IPS-NIHi11 (cell line): ENCODE measurements at regions not wholly inside any gene's neighbourhood (a gene's known extent, or its start where the extent isn't known, plus 50 kb on each side); places are given as distances from the start of the nearest gene placed in this dataset.
"Not testable (repeated sequence)": the region's sequence is repeated elsewhere in the genome, so short reads cannot be mapped to it uniquely, and the experiment has no call there.

Experiments used
- DNase-seq: peaks from one replicate; pipeline ENCODE4 v3.0.0; 2012; ENCODE audit warnings: mixed read lengths, low spot score

DNA sequence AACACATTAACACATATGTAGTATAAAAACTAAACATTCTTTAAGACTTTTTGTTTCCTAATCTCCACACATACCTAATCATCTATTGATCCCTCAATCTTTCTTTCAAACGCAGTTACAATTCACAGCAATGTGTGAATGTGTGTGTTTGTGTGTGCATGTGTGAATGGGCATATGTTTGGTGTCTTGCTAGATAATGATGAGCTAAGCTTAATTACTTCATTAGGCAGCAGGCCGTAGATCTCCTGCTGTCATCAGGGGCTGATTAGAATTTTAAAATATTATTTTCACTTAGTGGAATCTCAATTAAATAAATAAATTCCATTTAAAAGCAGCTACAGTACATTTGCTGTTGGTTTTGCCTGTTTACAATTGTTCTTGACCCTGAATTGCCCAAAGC lies 187.8 kb upstream of the LHX8 start:
- DNase-seq = no peak

DNA sequence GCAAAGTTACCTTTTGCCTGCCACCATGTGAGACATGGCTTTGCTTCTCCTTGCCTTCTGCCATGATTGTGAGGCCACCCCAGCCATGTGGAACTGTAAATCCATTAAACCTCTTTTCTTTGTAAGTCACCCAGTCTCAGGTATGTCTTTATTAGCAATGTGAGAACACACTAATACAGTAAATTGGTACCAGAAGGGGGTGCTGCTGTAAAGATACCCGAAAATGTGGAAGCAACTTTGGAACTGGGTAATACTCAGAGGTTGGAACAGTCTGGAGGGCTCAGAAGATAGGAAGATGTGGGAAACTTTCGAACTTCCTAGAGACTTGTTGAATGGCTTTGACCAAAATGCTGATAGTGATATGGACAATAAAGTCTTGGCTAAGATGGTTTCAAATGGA lies 184.8 kb upstream of the LHX8 start:
- not testable (repeated sequence) for DNase-seq

DNA sequence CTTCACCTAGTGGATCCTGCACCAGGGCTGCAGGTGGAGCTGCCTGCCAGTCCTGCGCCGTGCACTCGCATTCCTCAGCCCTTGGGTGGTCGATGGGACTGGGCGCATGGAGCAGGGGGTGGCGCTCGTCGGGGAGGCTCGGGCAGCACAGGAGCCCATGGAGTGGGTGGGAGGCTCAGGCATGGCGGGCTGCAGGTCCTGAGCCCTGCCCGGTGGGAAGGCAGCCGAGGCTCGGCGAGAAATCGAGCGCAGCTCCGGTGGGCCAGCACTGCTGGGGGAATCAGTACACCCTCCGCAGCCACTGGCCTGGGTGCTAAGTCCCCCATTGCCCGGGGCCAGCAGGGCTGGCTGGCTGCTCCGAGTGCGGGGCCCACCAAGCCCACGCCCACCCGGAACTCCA lies 182.2 kb upstream of the LHX8 start:
- not testable (repeated sequence) for DNase-seq

DNA sequence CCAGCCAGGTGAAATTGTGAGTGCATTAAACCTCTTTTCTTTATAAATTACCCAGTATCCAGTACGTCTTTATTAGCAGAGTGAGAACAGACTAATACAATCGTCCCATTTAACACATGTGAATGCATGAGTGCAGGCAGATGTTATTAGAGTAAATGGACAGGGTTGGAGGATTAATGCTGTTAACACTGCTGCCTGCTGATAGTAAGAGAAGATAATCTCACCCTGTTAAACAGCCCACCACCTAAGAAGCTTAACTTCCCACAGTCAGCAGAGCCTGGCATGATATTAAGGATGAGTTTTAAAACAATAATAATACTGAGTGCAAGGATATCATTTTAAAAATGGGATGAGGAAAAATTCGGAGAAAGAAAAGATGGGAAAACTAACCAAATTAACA lies 181.4 kb upstream of the LHX8 start:
- no peak for DNase-seq

- DNase-seq = no peak
Measured at GRCh38 chr1:74953622-74954021, 180.6 kb upstream of the LHX8 start.

DNA sequence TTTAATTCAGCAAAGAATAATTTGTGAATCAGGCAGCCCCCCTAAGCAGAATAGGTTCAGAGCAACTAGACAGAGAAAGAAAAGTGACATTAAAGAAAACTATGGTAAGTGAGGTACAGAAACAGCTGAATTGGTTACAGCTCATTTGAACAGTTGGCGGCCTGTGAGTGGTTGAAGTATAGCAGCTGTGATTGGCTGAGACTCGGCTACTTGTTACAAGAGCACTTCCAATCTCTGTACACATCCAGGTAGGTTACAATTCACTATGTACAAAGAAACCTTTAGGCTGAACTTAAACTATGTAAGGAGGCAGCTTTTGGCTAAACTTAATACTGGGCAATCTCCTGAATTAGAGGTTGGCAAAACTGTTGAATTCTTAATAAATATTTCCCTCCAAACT lies 171.1 kb upstream of the LHX8 start:
- no peak for DNase-seq

DNA sequence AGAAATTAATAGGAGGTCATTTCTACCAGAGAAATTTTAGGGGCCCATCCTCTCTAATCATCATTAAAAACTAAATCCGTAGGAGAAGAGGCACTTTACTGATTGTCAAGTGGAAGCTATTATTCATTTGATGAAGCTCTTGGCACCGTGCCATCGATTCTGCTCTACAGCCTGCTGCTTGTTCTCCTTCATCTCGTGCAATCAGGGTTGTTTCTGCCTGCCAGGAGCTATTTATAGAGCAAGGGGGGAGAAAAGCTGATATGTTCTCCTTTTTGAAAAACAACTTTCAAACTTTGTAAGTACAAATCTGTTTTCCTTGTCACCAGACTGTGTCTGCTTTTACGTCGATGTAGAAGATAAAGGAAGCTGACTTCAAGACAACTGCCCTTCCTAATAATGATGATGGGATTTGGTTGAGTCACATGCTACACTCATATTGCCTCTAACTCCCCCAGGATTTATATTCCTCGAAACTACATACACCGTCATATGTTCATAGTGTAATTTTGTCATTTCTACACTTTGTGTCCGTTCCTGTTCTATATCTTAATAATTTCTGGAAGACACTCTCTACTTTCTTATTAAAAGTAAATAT lies 169.6 kb upstream of the LHX8 start:
- no peak for DNase-seq

DNA sequence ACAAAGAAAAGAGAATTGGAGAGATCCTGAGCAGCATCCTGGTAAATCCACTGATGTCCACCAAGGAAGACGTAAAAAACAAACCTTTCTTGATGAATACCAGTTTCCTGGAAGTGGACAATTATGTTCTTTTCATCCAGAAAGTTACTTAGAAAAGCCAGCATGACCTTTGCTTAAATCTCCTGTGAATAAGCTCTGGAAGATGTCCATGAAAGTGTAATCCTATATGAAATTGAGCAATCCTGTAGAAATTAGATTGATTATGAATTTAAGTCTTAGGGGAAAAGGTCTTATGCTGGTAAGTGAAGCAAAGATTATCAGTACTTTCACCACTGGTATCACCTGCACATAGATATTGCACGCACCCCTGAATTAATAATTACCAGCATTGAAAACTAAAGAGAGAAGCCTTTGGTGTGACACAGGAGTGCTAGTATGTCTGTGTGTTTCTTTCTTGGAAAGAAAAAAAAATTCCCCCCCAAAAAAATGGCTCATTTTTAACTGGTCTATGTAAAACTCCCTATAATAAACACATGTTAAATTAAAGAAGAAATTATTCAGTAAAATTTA lies 164.5 kb upstream of the LHX8 start:
- DNase-seq = no peak

GRCh38 chr1:74971982-74972381 lies 162.2 kb upstream of the LHX8 start:
- no peak for DNase-seq

DNA sequence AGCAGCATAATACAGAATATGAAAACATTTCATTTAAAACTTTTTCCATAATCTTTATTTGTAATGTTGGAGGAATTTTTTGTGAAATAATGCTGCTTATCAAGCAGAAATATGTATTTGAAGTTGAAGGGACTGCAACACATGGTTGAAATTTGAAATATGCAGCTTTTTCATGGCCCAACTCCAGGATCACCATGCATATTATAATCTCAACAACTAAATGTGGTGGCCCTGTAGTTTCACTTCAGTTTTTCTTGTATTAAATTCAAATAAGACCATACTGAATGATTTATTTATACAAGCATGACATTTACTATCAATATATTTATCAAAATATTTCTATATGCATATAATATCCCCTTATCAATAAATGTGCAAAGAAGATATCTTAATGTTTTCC lies 157.7 kb upstream of the LHX8 start:
- no peak for DNase-seq

- not testable (repeated sequence) for DNase-seq
Measured at GRCh38 chr1:74992448-74992847, 141.7 kb upstream of the LHX8 start.

GRCh38 chr1:74995821-74996220 lies 138.4 kb upstream of the LHX8 start:
- no peak for DNase-seq

GRCh38 chr1:75010547-75010946 lies 123.6 kb upstream of the LHX8 start:
- no peak for DNase-seq

DNA sequence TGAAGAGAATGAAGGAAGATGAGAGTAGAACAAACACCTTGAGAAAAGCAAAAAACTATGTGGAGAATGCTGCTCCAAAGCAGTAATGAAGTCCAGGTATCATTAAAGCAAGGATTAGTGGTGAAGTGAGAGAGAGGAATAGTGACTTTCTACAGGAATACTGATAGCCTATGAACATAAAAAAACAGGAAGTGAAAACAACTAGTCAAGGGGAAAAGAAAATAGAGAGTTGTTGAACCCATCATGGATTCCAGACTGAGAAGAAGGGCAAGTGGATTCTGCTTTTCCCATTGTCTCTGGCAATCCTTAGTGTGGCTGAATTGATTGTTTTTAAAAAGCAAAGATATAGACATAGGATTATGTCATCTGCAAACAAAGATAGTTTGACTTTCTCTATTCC lies 119.9 kb upstream of the LHX8 start:
- DNase-seq = no peak

- no peak for DNase-seq
Measured at GRCh38 chr1:75023005-75023404, 111.2 kb upstream of the LHX8 start.

GRCh38 chr1:75034376-75034775 lies 99.8 kb upstream of the LHX8 start:
- no peak for DNase-seq

DNA sequence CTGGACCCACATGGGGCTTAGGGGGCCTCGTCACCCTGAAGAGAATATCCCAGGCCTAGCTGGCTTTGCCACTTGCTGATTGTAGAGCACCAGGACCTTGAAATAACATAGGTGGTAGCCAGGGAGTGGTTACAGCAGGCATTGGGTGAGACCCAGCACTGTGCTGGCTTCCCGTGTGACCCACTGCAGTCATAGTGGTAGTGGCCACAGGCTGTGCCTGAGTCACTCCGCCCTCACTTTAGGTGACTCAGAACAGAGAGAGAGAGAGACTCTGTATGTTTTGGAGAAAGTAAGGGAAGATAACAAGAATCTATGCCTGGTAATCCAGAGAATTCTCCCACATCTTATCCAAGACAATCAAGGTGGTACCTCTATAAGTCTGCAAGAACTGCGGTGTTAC lies 98.7 kb upstream of the LHX8 start:
- DNase-seq = no peak

GRCh38 chr1:75053207-75053606 lies 81.0 kb upstream of the LHX8 start:
- no peak for DNase-seq

DNA sequence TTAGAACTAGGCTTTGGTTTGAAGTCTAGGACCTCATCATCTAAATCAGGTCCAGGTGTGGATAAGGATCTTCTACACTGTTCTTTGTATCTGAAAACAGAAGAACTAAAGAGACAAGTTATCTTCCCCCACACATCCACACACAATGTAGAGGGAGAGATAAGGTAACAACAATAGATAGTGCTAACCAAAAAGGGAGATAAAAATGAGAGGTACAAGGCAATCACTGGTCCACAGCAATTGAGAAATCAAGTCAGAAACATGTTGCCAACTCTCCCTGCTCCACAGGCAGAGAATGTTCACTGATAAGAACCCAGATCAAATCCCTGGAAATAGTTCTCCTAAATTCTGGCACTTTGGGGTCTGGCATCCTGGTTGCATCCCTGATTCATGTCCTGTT lies 75.8 kb upstream of the LHX8 start:
- no peak for DNase-seq

DNA sequence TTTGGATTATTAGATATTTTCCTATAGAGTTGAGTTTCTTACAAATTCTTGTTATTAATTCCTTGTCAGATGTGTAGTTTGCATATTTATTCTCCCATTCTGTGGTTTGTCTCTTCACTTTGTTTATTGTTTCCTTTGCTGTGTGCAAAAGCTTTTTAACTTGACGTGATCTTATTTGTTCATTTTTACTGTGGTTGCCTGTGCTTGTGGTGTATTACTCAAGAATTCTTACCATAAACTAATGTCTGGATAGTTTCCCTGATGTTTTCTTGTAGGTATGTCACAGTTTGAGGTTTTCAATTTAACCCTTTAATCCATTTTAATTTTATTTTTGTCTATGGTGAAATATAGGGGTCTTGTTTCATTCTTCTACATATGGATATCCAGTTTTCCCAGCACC lies 72.1 kb upstream of the LHX8 start:
- no peak for DNase-seq

DNA sequence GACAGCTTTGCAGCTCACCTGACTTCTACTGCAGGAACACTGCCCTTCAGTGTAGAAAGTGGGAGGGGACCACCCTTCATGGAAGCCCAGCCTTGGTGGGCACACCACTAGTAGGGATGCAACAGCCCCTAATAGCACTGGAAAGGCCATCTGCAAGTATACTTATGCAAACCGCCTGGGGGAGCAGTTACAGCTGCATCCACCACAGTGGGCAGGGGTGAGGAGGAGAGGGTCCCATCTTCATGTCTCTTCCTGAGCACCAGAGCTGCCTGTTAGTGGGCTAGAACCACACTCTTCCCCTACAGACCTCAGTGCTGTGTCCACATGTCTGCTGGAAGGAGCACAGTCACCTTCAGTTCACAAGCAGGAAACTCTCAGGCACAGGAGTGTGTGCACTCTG lies 66.2 kb upstream of the LHX8 start:
- DNase-seq = no peak

GRCh38 chr1:75074831-75075395 lies 59.3 kb upstream of the LHX8 start:
- peak; percentile 11 for DNase-seq

GRCh38 chr1:75079538-75080290 lies 54.5 kb upstream of the LHX8 start:
- no peak for DNase-seq
